GM19193 (cell line): ENCODE measurements at regions not wholly inside any gene's neighbourhood (a gene's known extent, or its start where the extent isn't known, plus 50 kb on each side); places are given as distances from the start of the nearest gene placed in this dataset.

Experiments used
- POLR2A ChIP-seq: IDR thresholded peaks from 4 replicates; pipeline ENCODE4 v1.6.1; 2011; ENCODE audit not compliant: insufficient read depth, insufficient read length; ENCODE audit errors: extremely low read depth

GRCh38 chr12:68498736-68499135, 112.0 kb upstream of the RAP1B start:
- TF ChIP-seq POLR2A: no peak

GRCh38 chr12:68499616-68500015, 111.1 kb upstream of the RAP1B start:
- no peak for TF ChIP-seq POLR2A

- no peak for TF ChIP-seq POLR2A
Observed at GRCh38 chr12:68501226-68501625, 109.5 kb upstream of the RAP1B start.

GRCh38 chr12:68505970-68506369, 104.7 kb upstream of the RAP1B start:
- no peak for TF ChIP-seq POLR2A

GRCh38 chr12:68506619-68507018, 104.1 kb upstream of the RAP1B start:
- TF ChIP-seq POLR2A: no peak

GRCh38 chr12:68507657-68508056, 103.0 kb upstream of the RAP1B start:
- no peak for TF ChIP-seq POLR2A

GRCh38 chr12:68508576-68508975, 102.1 kb upstream of the RAP1B start:
- TF ChIP-seq POLR2A: no peak

GRCh38 chr12:68509242-68509641, 101.5 kb upstream of the RAP1B start:
- TF ChIP-seq POLR2A: no peak

GRCh38 chr12:68510397-68510796, 100.3 kb upstream of the RAP1B start:
- no peak for TF ChIP-seq POLR2A

- no peak for TF ChIP-seq POLR2A
Observed at GRCh38 chr12:68514807-68515411, 95.8 kb upstream of the RAP1B start.

GRCh38 chr12:68515793-68516192, 94.9 kb upstream of the RAP1B start:
- no peak for TF ChIP-seq POLR2A

- TF ChIP-seq POLR2A: no peak
Observed at GRCh38 chr12:68521321-68521839, 89.3 kb upstream of the RAP1B start.

- no peak for TF ChIP-seq POLR2A
Observed at GRCh38 chr12:68521848-68522502, 88.7 kb upstream of the RAP1B start.

GRCh38 chr12:68529466-68529865, 81.2 kb upstream of the RAP1B start:
- no peak for TF ChIP-seq POLR2A

- no peak for TF ChIP-seq POLR2A
Observed at GRCh38 chr12:68529869-68530268, 80.8 kb upstream of the RAP1B start.

GRCh38 chr12:68530299-68530698, 80.4 kb upstream of the RAP1B start:
- TF ChIP-seq POLR2A: no peak
